H1 (cell line): ENCODE measurements at regions not wholly inside any gene's neighbourhood (a gene's known extent, or its start where the extent isn't known, plus 50 kb on each side); places are given as distances from the start of the nearest gene placed in this dataset.

Experiments used
- YY1 ChIP-seq: IDR thresholded peaks from 2 replicates; pipeline ENCODE4 v1.6.1; 2011; ENCODE audit warnings: low read depth, mild to moderate bottlenecking, low read length
- TF ChIP-seq, protein P1 (sequence below): IDR thresholded peaks from 2 replicates; pipeline ENCODE4 v1.6.1; 2011; ENCODE audit warnings: low read length, improper control_type of control experiment
- TF ChIP-seq, protein P2 (sequence below): fragments of 300-600 bp; sonication (generic); IDR thresholded peaks from 2 replicates; pipeline ENCODE4 v1.7.1; 2012; ENCODE audit warnings: low read length, moderate library complexity, mild to moderate bottlenecking, inconsistent platforms; ENCODE audit not compliant: insufficient replicate concordance

DNA sequence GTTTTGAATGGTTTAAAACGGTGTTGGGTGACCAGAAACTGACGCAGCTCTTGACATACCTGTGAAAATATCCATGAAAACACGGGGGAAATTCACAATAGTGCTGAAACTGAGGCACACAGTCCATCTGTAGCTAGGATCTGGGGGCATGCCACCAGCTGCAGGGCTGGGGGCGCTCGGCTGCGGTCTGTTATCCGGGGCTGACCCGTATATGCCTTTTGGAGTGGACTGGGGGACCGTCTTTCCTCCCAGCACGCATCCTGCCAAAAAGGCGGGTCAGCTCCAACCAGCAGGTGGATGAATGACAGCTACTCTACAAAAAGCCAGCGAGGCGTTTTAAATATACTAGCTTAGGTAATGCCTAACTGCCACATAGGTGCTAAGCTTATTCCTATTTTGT, 729.8 kb downstream of the QKI start (continued):
- no peak for TF ChIP-seq YY1
- TF ChIP-seq, protein P1, sequence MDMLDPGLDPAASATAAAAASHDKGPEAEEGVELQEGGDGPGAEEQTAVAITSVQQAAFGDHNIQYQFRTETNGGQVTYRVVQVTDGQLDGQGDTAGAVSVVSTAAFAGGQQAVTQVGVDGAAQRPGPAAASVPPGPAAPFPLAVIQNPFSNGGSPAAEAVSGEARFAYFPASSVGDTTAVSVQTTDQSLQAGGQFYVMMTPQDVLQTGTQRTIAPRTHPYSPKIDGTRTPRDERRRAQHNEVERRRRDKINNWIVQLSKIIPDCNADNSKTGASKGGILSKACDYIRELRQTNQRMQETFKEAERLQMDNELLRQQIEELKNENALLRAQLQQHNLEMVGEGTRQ: no peak
- TF ChIP-seq, protein P2, sequence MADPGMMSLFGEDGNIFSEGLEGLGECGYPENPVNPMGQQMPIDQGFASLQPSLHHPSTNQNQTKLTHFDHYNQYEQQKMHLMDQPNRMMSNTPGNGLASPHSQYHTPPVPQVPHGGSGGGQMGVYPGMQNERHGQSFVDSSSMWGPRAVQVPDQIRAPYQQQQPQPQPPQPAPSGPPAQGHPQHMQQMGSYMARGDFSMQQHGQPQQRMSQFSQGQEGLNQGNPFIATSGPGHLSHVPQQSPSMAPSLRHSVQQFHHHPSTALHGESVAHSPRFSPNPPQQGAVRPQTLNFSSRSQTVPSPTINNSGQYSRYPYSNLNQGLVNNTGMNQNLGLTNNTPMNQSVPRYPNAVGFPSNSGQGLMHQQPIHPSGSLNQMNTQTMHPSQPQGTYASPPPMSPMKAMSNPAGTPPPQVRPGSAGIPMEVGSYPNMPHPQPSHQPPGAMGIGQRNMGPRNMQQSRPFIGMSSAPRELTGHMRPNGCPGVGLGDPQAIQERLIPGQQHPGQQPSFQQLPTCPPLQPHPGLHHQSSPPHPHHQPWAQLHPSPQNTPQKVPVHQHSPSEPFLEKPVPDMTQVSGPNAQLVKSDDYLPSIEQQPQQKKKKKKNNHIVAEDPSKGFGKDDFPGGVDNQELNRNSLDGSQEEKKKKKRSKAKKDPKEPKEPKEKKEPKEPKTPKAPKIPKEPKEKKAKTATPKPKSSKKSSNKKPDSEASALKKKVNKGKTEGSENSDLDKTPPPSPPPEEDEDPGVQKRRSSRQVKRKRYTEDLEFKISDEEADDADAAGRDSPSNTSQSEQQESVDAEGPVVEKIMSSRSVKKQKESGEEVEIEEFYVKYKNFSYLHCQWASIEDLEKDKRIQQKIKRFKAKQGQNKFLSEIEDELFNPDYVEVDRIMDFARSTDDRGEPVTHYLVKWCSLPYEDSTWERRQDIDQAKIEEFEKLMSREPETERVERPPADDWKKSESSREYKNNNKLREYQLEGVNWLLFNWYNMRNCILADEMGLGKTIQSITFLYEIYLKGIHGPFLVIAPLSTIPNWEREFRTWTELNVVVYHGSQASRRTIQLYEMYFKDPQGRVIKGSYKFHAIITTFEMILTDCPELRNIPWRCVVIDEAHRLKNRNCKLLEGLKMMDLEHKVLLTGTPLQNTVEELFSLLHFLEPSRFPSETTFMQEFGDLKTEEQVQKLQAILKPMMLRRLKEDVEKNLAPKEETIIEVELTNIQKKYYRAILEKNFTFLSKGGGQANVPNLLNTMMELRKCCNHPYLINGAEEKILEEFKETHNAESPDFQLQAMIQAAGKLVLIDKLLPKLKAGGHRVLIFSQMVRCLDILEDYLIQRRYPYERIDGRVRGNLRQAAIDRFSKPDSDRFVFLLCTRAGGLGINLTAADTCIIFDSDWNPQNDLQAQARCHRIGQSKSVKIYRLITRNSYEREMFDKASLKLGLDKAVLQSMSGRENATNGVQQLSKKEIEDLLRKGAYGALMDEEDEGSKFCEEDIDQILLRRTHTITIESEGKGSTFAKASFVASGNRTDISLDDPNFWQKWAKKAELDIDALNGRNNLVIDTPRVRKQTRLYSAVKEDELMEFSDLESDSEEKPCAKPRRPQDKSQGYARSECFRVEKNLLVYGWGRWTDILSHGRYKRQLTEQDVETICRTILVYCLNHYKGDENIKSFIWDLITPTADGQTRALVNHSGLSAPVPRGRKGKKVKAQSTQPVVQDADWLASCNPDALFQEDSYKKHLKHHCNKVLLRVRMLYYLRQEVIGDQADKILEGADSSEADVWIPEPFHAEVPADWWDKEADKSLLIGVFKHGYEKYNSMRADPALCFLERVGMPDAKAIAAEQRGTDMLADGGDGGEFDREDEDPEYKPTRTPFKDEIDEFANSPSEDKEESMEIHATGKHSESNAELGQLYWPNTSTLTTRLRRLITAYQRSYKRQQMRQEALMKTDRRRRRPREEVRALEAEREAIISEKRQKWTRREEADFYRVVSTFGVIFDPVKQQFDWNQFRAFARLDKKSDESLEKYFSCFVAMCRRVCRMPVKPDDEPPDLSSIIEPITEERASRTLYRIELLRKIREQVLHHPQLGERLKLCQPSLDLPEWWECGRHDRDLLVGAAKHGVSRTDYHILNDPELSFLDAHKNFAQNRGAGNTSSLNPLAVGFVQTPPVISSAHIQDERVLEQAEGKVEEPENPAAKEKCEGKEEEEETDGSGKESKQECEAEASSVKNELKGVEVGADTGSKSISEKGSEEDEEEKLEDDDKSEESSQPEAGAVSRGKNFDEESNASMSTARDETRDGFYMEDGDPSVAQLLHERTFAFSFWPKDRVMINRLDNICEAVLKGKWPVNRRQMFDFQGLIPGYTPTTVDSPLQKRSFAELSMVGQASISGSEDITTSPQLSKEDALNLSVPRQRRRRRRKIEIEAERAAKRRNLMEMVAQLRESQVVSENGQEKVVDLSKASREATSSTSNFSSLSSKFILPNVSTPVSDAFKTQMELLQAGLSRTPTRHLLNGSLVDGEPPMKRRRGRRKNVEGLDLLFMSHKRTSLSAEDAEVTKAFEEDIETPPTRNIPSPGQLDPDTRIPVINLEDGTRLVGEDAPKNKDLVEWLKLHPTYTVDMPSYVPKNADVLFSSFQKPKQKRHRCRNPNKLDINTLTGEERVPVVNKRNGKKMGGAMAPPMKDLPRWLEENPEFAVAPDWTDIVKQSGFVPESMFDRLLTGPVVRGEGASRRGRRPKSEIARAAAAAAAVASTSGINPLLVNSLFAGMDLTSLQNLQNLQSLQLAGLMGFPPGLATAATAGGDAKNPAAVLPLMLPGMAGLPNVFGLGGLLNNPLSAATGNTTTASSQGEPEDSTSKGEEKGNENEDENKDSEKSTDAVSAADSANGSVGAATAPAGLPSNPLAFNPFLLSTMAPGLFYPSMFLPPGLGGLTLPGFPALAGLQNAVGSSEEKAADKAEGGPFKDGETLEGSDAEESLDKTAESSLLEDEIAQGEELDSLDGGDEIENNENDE: no peak
